ENCODE measurements at regions not wholly inside any gene's neighbourhood (a gene's known extent, or its start where the extent isn't known, plus 50 kb on each side); places are given as distances from the start of the nearest gene placed in this dataset.

DNA sequence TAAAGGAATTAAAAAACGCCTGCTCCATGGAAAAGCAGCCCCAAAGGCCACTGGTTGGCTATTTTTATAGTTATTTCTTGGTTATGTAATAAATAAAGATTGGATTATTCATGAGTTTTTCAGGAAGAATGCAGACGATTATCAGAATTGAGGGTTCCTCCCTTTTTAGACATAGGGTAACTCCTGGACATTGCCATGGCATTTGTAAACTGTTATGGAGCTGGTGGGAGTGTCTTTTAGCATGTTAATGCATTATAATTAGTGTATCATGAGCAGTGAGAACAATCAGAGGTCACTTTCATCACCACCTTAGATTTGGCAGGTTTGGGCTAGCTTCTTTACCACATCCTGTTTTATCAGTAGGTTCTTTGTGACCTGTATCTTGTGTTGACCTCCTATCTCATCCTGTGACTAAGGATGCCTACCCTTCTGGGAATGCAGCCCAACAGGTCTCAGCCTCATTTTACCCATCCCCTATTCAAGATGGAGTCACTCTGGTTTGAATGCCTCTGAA, 728.7 kb downstream of the GALC start:
- no peak for DNase-seq (ENCODE audit: low spot score, unreplicated experiment)
- Mint-ChIP-seq H3K27me3 (no peaks in the 10 kb centered on the region), H3K9me3 (ENCODE audit: low read depth) (peaks cover 2% of the 10 kb centered on the region), H3K27ac (no peak overlapping the region), H3K4me1 (ENCODE audit: low read depth) (peaks cover 8% of the 10 kb centered on the region), H3K36me3 (ENCODE audit: insufficient read depth) (no peaks in the 10 kb centered on the region), H3K4me3 (ENCODE audit: low read depth) (no peak overlapping the region)
- TF ChIP-seq, protein P1, sequence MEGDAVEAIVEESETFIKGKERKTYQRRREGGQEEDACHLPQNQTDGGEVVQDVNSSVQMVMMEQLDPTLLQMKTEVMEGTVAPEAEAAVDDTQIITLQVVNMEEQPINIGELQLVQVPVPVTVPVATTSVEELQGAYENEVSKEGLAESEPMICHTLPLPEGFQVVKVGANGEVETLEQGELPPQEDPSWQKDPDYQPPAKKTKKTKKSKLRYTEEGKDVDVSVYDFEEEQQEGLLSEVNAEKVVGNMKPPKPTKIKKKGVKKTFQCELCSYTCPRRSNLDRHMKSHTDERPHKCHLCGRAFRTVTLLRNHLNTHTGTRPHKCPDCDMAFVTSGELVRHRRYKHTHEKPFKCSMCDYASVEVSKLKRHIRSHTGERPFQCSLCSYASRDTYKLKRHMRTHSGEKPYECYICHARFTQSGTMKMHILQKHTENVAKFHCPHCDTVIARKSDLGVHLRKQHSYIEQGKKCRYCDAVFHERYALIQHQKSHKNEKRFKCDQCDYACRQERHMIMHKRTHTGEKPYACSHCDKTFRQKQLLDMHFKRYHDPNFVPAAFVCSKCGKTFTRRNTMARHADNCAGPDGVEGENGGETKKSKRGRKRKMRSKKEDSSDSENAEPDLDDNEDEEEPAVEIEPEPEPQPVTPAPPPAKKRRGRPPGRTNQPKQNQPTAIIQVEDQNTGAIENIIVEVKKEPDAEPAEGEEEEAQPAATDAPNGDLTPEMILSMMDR (IDR thresholded peaks at IDR 0.05; ENCODE audit: unreplicated experiment) = no peak

DNA sequence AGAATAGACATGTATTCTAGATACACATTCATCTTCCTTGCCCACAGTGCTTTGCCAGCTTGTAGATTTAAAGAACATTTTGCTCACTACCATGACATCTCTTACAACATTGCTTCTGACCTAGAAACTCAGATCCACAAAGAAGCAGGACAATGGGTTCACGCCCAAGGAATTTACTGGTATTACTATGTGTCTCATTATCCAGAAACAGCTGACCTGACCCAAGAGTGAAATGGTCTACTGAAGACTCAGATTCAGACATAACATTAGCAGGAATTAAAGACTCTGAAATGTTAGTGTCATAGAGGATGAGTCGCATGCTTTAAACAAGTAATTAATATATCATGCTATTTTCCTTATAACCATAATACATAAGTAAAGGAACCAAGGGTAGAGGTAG, 731.4 kb downstream of the GALC start:
- Mint-ChIP-seq H3K27ac (no peak overlapping the region), H3K27me3 (no peaks in the 10 kb centered on the region), H3K4me1 (ENCODE audit: low read depth) (no peaks in the 10 kb centered on the region), H3K4me3 (ENCODE audit: low read depth) (no peak overlapping the region), H3K36me3 (ENCODE audit: insufficient read depth) (no peaks in the 10 kb centered on the region), H3K9me3 (ENCODE audit: low read depth) (peaks cover 2% of the 10 kb centered on the region)
- DNase-seq (ENCODE audit: low spot score, unreplicated experiment) = no peak
- TF ChIP-seq, protein P1 (IDR thresholded peaks at IDR 0.05; ENCODE audit: unreplicated experiment) = no peak

DNA sequence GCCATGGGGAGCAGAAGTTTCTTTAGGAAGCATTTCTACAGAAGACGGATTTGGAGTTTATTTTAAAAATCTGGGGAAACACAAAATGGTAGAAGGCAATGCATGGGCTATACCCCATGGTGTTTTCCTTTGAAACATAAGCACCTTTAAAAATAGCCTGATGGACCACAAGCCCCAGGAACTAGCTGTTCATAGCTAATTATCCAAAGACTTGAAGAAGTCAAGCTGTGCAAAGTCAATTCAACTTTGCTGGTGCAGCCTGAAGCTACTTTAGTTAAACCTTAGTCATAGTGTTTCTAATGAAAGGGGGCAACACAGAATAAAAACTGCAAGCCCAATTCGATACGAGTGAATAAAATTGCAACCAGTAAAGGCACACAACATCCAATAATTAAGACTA, 732.5 kb downstream of the GALC start:
- H3K9me3 Mint-ChIP-seq (ENCODE audit: low read depth) = peaks cover 2% of the 10 kb centered on the region
- TF ChIP-seq, protein P1 (IDR thresholded peaks at IDR 0.05; ENCODE audit: unreplicated experiment) = no peak

DNA sequence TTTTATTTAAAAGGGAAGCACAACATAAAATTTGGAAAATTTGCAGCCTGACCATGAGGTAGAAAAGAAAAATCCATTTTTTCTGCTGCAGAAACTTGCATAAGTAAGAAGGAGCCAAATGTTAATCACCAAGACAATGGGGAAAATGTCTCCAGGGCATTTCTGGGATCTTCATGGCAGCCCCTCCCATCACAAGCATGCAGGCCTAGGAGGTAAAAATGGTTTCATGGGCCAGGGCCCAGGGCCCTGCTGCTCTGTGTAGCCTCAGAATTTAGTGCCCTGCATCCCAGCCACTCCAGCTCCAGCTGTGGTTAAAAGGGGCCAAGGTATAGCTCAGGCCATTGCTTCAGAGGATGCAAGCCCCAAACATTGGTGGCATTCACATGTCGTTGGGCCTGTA, 735.6 kb downstream of the GALC start:
- Mint-ChIP-seq H3K27ac (no peak overlapping the region), H3K4me3 (ENCODE audit: low read depth) (no peak overlapping the region), H3K9me3 (ENCODE audit: low read depth) (no peaks in the 10 kb centered on the region), H3K27me3 (no peaks in the 10 kb centered on the region), H3K36me3 (ENCODE audit: insufficient read depth) (no peaks in the 10 kb centered on the region), H3K4me1 (ENCODE audit: low read depth) (no peaks in the 10 kb centered on the region)
- no peak for DNase-seq (ENCODE audit: low spot score, unreplicated experiment)
- TF ChIP-seq, protein P1 (IDR thresholded peaks at IDR 0.05; ENCODE audit: unreplicated experiment) = no peak

More for the DNA sequence above, 732.5 kb downstream of the GALC start:
- H3K36me3 Mint-ChIP-seq (ENCODE audit: insufficient read depth) = no peaks in the 10 kb centered on the region
- no peak for DNase-seq (ENCODE audit: low spot score, unreplicated experiment)
- H3K27ac Mint-ChIP-seq = no peak overlapping the region
- H3K4me3 Mint-ChIP-seq (ENCODE audit: low read depth) = no peak overlapping the region
- no peaks in the 10 kb centered on the region for H3K27me3 Mint-ChIP-seq
- H3K4me1 Mint-ChIP-seq (ENCODE audit: low read depth) = no peaks in the 10 kb centered on the region

DNA sequence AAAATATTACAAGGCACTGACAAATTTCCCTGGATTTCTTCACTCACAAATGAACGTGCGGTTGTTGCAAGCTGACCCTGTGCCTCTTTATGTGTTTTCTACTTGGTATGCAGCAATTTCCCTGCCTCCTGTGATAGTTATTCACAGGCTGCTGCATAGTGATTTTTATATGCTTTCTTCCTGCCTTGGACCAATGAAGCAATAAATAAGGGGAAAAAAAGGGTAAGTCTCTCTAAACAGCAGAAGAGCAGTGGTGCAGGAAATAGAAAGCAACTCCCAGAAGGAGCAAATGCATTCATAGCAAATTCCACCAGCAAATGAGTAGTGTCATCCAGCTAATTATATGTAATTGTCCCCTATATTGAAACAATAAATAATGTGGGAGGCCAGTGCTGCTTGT, 737.9 kb downstream of the GALC start:
- H3K27me3 Mint-ChIP-seq = no peaks in the 10 kb centered on the region
- H3K4me1 Mint-ChIP-seq (ENCODE audit: low read depth) = peaks cover 2% of the 10 kb centered on the region
- H3K27ac Mint-ChIP-seq = no peak overlapping the region
- H3K9me3 Mint-ChIP-seq (ENCODE audit: low read depth) = no peaks in the 10 kb centered on the region
- no peaks in the 10 kb centered on the region for H3K36me3 Mint-ChIP-seq (ENCODE audit: insufficient read depth)
- TF ChIP-seq, protein P1 (IDR thresholded peaks at IDR 0.05; ENCODE audit: unreplicated experiment) = no peak
- H3K4me3 Mint-ChIP-seq (ENCODE audit: low read depth) = no peak overlapping the region
- no peak for DNase-seq (ENCODE audit: low spot score, unreplicated experiment)
